GM19193 (cell line): ENCODE measurements at regions not wholly inside any gene's neighbourhood (a gene's known extent, or its start where the extent isn't known, plus 50 kb on each side); places are given as distances from the start of the nearest gene placed in this dataset.

Experiments used
- POLR2A ChIP-seq: IDR thresholded peaks from 4 replicates; pipeline ENCODE4 v1.6.1; 2011; ENCODE audit not compliant: insufficient read depth, insufficient read length; ENCODE audit errors: extremely low read depth

DNA sequence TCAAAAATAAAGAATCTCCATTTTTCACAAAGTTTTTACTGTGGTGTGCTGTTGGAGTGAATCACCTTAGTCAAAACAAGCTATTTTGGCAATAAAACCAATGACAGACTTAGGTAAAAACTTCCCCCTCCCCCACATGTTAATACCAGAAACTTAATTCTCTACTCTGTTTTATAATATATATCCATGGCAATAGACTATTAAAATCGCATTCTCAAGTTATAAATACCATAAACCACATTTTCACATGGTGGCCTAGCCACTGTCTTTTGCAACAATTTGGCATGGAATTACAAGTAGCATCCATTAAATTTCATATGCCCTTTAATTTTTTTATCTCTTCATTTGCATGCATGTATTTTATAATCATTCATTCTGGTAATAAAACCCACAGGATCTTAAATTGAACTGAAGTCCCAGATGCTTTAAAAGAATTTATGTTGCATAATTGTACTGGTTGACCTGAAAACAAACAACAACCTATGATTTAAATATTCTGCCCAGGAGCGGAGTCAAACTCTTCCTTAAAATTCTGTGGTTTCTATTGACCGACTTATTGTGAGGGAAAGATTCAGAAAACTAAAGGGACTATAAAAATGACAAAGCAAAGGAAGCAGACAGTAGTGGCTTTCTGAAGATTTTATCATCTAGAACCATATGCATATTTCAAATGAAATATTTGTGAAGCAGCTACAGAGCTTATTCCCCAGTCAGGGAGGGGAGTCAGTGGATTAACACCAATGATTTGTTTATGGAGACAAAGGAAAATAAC, 229.0 kb upstream of the TBL1XR1 start:
- TF ChIP-seq POLR2A: no peak

DNA sequence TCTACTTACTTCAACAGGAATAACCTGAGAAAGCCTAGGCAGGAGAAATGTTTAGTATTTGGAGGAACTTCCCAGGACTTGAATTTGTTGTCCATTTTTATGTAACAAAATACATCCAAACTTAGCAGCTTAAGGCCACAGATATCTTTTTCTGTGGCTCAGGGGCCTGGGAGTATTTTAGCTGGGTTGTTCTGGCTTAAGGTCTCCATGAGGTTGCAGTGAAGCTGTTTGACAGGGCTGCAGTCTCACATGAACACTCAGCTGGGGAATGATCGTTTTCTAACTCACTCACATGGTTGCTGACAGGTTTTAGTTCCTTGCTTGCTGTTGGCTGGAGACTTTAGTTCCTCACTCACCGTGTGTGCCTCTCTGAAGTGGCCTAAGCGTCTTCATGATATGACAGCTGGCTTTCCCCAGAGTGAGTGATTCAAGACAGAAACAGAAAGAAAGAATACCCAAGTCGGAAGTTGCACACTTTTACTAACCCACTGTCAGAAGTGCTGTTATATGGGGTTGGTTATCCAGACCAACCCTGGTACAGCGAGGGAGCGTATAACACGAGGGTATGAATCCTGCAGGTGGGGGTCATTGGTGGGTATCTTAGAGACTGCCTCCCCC, 229.7 kb upstream of the TBL1XR1 start:
- no peak for TF ChIP-seq POLR2A

DNA sequence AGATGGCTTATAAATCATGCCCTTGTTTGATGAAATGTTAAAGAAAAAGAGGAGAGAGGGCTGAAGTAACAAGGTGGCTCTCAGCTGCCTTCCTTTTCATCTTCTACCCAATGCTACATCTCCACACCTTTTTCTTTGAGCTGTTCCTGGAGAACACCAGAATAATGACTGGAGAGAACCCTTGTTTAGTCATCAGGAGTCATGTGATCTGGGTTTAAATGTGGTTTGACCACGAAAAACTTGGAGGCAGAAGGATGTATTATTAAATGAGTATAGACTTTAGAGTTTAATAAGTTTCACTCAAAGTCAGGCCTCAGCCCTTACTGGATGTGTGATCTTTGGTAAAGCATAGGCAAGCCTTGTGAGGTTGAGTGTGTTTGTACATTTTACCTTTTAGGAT, 230.3 kb upstream of the TBL1XR1 start:
- TF ChIP-seq POLR2A: no peak

DNA sequence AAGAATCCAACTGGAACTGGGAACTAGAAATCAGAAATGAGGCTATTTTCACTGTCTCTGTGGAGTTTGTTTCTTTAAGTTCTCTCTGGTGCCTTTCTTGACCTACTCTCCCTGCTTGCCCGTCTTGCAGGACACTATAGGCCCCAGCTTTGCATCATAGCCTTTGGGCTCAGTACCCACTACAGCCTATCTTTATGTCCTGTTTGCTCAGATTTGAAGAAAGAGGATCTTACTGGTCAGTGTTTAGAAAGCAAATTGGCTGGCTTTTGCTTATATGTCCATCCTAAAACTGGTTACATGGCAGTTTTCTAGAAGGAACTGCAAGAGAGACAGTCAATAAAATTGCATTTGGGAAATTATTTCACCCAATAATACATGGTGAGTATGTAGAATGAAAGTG, 231.8 kb upstream of the TBL1XR1 start:
- no peak for TF ChIP-seq POLR2A

DNA sequence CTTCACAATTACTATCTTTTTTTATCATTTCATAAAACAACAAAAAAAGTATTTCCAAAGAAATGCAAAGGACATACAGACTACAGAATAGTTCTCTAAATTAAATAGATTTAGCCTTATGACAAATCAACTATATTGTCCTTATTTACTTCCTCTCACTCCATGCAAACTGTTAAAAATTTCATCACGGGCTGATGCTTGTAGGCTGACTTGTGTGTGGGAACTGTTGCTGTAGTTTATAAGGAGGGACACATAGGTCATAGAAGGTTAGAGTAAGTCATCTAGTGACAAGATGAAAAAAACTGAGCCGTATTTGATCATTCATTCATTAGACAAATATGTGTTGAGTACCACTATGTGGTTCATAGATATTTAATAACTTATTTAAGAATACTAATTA, 232.5 kb upstream of the TBL1XR1 start:
- TF ChIP-seq POLR2A: no peak

DNA sequence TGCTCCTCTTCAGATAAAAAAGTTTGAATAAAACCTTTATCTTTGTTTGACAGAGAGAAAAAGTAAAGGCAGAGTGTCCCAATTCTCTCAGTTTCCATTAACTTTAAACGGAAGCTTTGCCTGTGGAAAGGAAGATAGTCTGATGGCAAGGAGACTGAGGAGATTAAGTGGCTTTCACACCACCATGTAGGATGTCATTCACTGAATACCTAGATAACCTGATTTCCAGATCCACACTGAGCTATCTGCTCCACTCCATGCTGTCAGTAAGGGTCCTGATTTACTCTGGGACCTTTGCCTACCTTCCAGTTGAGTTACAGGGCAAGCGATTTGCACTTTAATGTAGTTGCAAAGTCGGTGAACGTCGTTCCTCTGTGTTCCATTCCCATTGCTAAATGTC, 233.4 kb upstream of the TBL1XR1 start:
- no peak for TF ChIP-seq POLR2A

DNA sequence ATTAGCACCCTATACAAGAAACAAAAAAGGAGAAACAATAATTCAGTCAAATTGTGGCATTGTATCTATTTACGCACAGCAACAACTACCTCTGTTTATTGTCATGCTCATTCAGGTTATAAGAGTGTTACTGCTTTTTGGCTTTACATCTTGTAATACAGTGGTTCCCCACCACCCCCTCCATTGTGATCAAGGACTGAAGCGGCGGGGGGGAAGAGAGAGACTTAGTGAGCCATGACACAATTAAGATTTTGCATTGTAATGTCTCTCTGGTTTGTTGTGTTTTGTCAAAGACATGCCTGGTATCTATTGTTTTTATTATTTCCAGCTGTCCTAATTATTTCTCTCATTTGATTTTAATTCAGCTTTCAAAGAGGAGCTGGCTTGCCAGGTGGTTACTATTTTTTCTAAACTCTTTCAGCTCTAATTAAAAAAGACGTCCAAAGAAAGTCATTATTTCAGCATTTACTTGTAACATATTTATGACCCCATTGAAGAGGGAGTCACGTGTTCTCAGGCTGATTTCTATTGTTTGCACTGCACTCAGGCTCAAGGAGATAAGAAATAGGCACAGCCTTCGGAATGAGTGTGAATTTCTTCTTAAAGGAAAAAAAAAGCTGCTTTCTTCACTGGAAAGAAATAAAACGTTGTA, 234.4 kb upstream of the TBL1XR1 start:
- no peak for TF ChIP-seq POLR2A

DNA sequence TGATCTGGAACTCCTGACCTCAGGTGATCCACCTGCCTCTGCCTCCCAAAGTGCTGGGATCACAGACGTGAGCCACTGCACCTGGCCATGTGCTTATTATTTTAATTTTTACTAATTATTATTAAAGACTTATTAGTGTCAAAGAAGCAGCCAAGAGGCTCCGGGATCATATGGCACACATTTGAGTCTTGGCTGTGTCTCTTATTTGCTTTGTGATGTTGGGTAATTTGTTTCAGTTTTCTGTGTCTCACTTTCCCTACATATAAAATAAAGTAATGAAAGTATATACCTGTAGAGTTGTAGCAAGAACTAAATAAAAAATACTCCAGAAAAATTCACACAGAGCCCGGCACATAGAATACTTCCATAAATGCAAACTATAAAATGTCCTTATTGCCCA, 238.0 kb upstream of the TBL1XR1 start:
- TF ChIP-seq POLR2A: no peak

DNA sequence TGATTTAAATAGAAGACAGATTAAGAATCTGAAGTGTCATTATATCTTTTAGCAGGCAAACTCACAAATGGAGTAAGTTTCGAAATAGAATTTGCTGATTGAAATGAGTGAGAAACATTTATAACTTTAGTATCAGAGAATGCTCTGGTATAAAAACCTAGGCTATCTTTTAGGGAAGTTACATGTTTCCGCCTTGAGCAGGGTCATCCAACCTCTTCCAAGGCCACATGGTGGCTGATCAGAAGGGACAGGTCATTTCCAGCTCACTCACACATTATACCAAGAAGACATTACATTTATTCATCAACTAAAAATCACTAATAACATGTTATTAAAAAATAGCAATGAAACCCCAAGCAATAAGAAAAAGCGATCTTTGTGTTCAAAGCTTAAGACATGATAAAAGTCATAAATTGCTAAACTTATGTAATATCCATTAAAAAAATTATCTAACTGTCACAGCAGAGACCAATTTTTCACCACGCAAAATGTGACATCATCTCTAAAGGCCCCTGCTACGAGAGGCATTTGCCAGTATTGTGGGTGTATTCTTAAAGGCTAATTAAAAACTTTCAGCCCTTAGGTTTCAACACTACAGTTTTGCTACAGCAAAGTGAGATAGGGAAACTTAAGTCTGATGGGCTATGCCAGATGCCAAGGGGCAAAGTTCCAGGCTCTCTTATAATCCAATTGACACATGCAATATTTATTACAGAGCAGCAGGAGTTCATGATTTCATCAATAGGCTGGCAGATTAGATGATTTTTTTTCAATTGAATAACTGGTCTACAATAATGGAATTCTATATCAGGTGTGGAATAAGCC, 240.4 kb upstream of the TBL1XR1 start:
- TF ChIP-seq POLR2A: no peak

DNA sequence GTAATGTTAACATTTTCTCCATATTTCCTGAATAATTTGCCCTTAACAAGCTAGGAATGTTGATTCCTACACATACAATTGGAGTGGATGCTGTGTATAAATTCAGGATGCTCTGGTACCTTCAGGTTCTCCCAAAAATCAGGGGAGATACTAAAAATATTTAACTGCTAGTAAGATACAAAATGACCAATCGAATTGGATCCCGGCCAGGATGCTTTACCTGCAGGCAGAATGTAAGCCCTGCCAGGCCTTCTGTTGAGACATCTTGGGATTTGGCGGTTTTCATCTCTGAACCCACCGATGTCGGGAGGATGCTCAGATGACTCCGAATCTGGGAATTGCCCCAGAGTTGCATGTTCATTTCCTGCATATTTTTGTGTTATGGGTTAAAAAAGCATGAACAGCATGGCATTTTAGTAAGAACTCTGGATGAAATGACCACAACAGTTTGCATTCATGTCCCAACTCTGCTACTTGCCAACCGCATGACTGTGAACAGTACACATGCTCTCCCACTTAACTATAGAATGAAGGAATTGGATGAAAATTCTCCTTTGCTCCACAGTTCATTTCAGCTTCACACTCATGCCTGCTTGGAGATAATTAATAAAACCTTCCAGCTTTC, 241.4 kb upstream of the TBL1XR1 start:
- TF ChIP-seq POLR2A: no peak

DNA sequence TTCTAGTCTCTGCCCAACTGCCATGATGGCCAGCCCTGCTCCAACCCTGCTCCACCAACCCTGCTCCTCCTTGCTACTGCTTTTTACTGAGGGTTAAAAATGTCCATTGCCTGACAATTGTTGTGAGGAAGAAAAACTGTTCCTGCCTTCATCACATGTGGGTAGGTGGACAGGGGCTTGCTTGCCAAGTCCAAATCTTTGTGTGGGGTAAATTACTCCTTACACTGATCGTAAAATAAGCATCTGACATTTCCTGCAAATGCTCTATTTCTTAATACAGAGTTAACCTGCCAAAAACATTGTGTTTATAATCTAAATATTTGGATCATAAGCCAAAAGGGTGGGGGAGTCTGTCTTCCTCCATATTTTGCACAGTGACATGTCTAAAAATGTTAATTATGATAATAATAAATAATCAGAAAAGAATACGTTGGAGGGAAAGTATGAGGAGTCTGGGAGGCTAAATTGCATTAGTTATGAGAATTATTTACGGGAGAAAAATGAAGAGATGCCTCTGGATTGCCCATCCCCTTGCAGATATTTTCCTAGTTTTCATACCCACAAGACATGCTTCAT, 242.5 kb upstream of the TBL1XR1 start:
- no peak for TF ChIP-seq POLR2A

DNA sequence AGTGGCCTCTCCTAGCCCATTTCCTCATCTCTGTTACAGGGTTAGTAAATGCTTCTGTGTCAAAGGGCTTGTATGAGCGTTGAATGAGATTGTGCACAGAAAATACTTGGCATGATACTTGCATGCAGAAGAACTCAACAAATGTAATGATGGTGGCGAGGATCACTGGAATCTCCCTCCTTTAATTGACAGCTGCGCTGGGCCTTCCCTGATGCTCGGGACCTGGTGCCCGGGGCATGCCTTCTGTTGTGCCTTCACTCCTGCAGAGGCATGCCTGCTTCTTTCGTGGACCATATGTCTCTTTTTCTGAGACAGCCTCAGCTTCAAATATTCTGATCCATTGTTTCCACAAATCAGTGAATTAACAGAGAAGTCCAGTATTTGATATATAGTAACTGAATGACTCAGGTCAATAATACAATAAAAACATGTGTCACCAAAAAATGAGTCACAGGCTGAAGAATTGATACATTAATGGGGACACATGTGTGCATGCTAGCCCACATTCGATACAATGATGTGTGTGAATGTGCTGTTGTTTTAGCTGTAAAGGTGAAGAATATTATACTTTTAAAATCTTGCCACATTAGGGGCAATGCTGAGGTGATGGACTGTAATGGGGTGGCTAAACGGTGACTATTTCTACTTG, 243.3 kb upstream of the TBL1XR1 start:
- TF ChIP-seq POLR2A: no peak

DNA sequence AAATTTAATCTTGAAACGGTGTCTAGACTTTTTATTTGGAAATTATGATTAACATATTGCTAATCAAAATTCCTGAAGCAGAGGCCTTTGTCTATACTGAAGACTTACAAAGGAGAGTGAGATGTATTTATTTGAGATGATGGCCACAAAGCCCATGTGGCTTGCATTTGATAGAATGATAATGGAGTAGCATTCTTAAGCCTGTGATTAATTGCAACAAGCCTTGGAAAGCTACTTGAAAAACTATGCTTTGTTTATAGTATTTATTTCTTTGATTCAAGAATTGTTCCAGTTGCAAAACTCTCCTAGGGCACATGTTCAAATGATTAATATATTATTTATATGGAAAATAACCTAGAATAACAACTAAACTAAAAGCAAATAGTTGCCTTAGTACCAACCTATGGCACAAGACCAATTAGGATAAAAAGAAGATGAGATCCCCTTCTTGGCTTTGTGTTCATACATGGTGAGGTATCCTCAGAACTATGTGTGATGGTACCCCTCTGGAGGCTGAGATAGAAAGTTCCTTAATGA, 244.1 kb upstream of the TBL1XR1 start:
- TF ChIP-seq POLR2A: no peak
